ENCODE measurements at regions not wholly inside any gene's neighbourhood (a gene's known extent, or its start where the extent isn't known, plus 50 kb on each side); places are given as distances from the start of the nearest gene placed in this dataset.

DNA sequence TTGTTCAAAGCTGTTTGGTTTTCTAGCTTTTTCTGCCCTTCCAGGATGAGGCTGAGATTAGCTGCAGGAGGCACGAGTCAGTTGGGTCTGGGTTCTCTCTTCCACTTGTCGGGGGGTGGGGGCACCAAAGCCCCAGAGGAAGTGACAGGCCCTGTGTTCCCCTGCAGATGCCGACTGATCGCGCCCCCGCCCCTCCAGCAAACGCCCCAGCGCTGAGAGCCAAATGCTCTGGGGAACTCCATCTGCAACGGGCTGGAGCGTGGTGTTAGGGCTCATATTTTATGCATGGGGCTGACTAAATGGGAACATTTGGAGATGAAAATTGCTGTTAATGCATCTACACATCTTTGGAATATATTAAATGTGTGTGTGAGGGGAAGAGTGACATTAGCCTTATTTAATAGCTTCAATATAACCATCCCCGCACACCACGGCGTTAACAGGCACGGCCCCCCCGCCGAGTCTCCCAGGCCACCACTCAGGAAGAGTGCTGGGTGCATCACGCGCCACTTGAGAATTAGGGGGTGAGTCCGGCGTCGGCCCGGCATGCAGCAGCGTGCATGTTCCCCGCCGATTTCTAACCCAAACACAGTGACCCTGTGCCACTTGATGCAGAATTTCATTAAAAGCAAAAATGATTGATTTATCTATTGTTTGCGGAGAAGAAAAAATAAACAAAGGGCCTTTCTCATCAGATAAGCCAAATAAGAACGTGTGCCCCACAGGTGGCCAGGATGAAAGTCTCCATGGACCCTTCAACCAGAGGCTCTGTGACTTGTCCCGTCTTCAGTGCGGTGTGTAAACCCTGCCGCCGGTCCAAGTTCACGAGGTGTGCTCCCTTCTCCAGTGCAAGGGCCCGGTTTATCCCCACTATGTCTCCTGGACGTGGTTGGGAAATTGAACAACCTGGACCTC is 165.0 kb upstream of the RTL1 start:
- H3K27me3 ChIP-seq (ENCODE audit: low read depth) = peaks cover 3% of the 10 kb centered on the region
- DNase-seq = peak; percentile 32
- no peak overlapping the region for H3K4me3 ChIP-seq
- H3K36me3 ChIP-seq = no peaks in the 10 kb centered on the region
- ATAC-seq = no peak
- H3K4me1 ChIP-seq = no peaks in the 10 kb centered on the region
- no peaks in the 10 kb centered on the region for H3K9me3 ChIP-seq
- H3K27ac ChIP-seq = no peak overlapping the region
- TF ChIP-seq, protein P1, sequence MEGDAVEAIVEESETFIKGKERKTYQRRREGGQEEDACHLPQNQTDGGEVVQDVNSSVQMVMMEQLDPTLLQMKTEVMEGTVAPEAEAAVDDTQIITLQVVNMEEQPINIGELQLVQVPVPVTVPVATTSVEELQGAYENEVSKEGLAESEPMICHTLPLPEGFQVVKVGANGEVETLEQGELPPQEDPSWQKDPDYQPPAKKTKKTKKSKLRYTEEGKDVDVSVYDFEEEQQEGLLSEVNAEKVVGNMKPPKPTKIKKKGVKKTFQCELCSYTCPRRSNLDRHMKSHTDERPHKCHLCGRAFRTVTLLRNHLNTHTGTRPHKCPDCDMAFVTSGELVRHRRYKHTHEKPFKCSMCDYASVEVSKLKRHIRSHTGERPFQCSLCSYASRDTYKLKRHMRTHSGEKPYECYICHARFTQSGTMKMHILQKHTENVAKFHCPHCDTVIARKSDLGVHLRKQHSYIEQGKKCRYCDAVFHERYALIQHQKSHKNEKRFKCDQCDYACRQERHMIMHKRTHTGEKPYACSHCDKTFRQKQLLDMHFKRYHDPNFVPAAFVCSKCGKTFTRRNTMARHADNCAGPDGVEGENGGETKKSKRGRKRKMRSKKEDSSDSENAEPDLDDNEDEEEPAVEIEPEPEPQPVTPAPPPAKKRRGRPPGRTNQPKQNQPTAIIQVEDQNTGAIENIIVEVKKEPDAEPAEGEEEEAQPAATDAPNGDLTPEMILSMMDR (IDR thresholded peaks at IDR 0.05) = no peak
- intact Hi-C loops (cut with DNase I) = no loop called here

DNA sequence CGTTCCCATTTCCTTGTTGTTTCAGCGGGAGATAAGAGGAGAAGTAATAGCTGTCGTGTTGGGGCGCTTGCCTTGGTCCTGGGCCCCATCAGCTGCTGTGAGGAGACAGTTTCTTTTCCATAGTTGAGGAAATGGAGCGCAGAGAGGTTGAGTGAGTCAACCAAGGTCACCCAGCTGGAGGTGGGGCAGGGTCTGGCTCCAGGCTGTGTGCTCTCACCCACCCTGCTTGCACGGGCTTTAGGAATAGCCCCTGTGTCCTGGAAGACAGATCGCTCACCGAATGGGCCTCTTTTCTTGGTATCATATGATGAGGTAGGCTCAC is 165.7 kb upstream of the RTL1 start:
- H3K4me1 ChIP-seq = no peaks in the 10 kb centered on the region
- no peaks in the 10 kb centered on the region for H3K9me3 ChIP-seq
- TF ChIP-seq, protein P1 (IDR thresholded peaks at IDR 0.05) = no peak
- no peak overlapping the region for H3K27ac ChIP-seq
- no peaks in the 10 kb centered on the region for H3K36me3 ChIP-seq
- ATAC-seq = no peak
- intact Hi-C loops (cut with DNase I) = no loop called here
- H3K4me3 ChIP-seq = no peak overlapping the region
- peaks cover 3% of the 10 kb centered on the region for H3K27me3 ChIP-seq (ENCODE audit: low read depth)
- DNase-seq = no peak

DNA sequence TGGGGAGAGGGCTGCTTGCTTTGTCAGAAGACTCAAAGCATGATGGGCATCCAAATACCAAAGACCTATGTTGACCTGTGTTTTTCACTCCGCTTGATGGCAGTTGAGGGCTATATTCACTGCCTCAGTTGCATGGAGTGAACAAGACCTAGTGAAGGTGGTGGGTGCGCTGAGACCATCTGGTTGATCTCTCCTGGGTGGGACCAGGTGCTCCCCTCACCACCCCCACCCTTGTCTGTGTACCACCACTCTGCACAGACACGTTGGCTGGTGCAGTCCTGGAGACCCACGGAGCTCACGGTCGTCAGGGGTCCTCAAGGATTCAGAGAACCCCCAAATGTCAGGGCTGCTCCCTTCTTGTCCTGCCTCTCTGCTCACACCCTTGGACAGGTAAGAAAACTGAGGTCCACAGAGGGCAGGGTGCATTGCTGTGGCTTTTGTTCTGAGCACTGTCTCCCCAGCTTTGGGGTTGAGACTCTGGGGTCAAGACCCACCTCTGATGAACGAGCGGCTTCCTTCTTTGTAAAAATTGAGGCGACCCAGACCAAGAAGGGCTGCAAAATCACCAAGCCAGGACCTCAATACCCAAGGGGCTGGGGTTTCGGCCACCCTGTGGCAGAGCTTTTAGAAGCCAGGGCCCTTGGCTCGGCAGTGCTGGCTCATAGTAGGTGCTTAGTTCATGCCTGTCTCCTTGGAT is 166.3 kb upstream of the RTL1 start:
- Histone ChIP-seq H3K27me3 (ENCODE audit: low read depth) (peaks cover 3% of the 10 kb centered on the region), H3K36me3 (no peaks in the 10 kb centered on the region), H3K27ac (no peak overlapping the region), H3K4me3 (no peak overlapping the region), H3K9me3 (no peaks in the 10 kb centered on the region), H3K4me1 (no peaks in the 10 kb centered on the region)
- DNase-seq = peak; percentile 9
- ATAC-seq = no peak
- intact Hi-C loops (cut with DNase I) = no loop called here
- TF ChIP-seq, protein P1 (IDR thresholded peaks at IDR 0.05) = no peak

DNA sequence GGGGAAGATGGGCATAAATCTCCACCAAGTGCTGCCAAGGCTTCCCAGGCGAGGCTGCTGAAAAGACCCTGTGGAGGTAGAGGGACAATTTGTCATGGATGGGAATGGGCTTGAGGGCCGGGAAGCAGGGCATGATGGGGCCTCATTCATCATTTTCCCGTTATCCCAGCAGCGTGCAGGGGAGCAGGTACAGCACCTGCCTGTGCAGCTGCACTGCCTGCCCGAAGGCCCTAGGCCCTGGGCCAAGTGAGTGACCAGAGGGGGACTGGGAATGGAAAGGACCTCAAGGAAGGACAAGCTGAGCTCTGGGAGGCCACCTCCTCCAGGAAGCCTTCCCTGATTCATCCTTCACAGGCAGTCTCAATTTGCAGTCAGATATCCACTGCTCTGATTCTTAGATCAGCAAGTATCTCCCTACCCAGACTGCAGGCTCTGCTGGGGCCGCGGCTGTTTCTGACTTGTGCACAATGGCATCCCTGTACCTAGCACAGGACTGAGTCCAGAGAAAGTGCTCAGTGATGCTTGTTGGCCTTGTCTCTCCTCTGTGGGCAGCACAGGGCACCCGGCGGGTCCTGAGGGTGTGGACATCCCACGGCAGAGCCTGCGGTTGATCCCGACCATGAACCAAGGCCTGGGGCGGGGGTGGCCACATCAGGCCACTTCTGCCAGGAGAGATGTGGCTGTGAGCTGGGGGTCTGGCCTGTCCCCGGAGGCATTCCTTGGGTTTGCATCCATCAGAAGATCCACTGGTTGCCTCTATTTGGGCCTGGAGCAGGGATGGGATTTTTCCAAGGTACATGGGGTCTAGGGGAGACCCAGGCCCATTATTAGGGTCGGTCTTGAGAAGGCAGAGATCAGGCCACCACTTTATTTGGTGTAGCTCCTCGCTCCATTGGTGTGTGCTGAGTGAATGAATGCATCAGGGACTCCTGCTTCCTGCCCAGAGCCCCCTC is 167.3 kb upstream of the RTL1 start:
- Histone ChIP-seq H3K27me3 (ENCODE audit: low read depth) (peaks cover 8% of the 10 kb centered on the region), H3K36me3 (no peaks in the 10 kb centered on the region), H3K27ac (no peak overlapping the region), H3K4me3 (no peak overlapping the region), H3K4me1 (no peaks in the 10 kb centered on the region), H3K9me3 (no peaks in the 10 kb centered on the region)
- intact Hi-C loops (cut with DNase I) = no loop called here
- DNase-seq = no peak
- no peak for ATAC-seq
- TF ChIP-seq, protein P1 (IDR thresholded peaks at IDR 0.05) = no peak

DNA sequence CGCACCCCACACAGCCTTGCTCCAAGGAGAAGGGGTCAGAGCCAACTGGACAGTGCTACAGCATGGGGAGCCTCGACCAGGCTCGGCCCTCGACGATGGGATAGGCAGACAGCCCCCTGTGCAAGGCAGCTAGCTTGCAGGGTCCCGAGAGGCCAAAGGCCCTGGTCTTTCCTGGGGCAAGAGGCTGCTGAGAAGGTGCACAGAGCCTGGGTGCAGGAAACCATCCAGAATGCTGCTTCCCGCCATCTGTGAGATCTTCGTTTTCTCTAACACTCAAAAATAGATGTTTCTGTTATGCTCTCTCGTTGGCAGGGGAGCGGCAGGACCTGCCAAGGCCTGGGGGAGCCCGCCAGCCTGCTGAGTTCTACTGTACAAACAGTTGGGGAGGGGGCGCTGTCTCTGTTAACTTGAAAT is 168.0 kb upstream of the RTL1 start:
- H3K9me3 ChIP-seq = no peaks in the 10 kb centered on the region
- DNase-seq = no peak
- no peak overlapping the region for H3K4me3 ChIP-seq
- no peaks in the 10 kb centered on the region for H3K36me3 ChIP-seq
- H3K27me3 ChIP-seq (ENCODE audit: low read depth) = peaks cover 15% of the 10 kb centered on the region
- no peak for ATAC-seq
- H3K4me1 ChIP-seq = no peaks in the 10 kb centered on the region
- no peak overlapping the region for H3K27ac ChIP-seq
- TF ChIP-seq, protein P1 (IDR thresholded peaks at IDR 0.05) = no peak
- intact Hi-C loops (cut with DNase I) = no loop called here

Data from lower lobe of right lung (tissue), 2 donors.